Activated CD8-positive, alpha-beta T cell treated with anti-CD3 and anti-CD28 coated beads for 36 hours (primary cell): ENCODE measurements at regions not wholly inside any gene's neighbourhood (a gene's known extent, or its start where the extent isn't known, plus 50 kb on each side); places are given as distances from the start of the nearest gene placed in this dataset.

Source experiments
- ATAC-seq: fragments of 200-7000 bp; cut with Tn5 transposase; one replicate; pipeline ENCODE4 v1.10.0; 2021; ENCODE audit warnings: mild to moderate bottlenecking, moderate library complexity
- CTCF ChIA-PET: fragments of 350-600 bp; sonication (Branson Sonifier 250); formaldehyde crosslinking; loops from one replicate; lab custom pipeline; 2021; ENCODE audit warnings: antibody characterized with exemption; lab: Charles Lee
- POLR2A ChIA-PET: fragments of 350-600 bp; sonication (Branson Sonifier 250); formaldehyde crosslinking; loops from one replicate; lab custom pipeline; 2021; ENCODE audit warnings: antibody characterized with exemption; lab: Charles Lee
- DNase-seq: peaks from one replicate; pipeline ENCODE4 v3.0.0-alpha.2; 2020
- H3K27ac Mint-ChIP-seq: one replicate; pipeline ENCODE4 v1.8.0; 2021; ENCODE audit warnings: mild to moderate bottlenecking, mixed read lengths
- H3K27me3 Mint-ChIP-seq: one replicate; pipeline ENCODE4 v1.8.0; 2021; ENCODE audit warnings: mixed read lengths
- H3K36me3 Mint-ChIP-seq: one replicate; pipeline ENCODE4 v1.8.0; 2021; ENCODE audit warnings: low read depth, mixed read lengths
- H3K4me1 Mint-ChIP-seq: one replicate; pipeline ENCODE4 v1.8.0; 2021; ENCODE audit warnings: low read depth, mixed read lengths
- H3K4me3 Mint-ChIP-seq: one replicate; pipeline ENCODE4 v1.8.0; 2021; ENCODE audit warnings: mild to moderate bottlenecking, moderate library complexity, mixed read lengths
- H3K9me3 Mint-ChIP-seq: one replicate; pipeline ENCODE4 v1.8.0; 2021; ENCODE audit warnings: mixed read lengths
- intact Hi-C: fragments of 100-400 bp; cut with micrococcal nuclease; formaldehyde crosslinking; loops from one replicate; pipeline ENCODE4 v1.10.0; 2022
- TF ChIP-seq, protein P1 (sequence below): fragments of 200-600 bp; IDR thresholded peaks from one replicate; pipeline ENCODE4 v1.8.0; 2022; ENCODE audit warnings: antibody characterized with exemption, mild to moderate bottlenecking

DNA sequence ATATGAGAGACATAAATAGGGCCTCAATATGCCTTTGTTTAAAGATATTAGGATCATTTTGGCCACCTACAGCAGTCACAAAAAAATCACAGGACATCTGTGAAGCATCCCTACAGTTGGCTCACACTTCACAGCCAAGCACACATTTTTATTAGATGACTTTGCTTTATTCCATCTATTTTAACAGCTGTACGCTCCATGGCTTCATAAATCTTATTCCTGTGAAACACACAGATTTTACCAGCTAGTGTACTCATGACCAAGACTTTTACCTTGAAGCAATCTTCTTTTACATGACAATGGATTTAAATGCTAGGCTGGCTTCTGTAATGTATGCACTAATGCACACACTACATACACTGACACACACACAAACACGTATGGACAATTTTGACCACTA, 254.8 kb upstream of the PITRM1 start:
- intact Hi-C loops: no loop called here
- peaks cover 4% of the 10 kb centered on the region for H3K27me3 Mint-ChIP-seq
- H3K4me3 Mint-ChIP-seq: no peak overlapping the region
- peaks cover 2% of the 10 kb centered on the region for H3K36me3 Mint-ChIP-seq
- TF ChIP-seq, protein P1, sequence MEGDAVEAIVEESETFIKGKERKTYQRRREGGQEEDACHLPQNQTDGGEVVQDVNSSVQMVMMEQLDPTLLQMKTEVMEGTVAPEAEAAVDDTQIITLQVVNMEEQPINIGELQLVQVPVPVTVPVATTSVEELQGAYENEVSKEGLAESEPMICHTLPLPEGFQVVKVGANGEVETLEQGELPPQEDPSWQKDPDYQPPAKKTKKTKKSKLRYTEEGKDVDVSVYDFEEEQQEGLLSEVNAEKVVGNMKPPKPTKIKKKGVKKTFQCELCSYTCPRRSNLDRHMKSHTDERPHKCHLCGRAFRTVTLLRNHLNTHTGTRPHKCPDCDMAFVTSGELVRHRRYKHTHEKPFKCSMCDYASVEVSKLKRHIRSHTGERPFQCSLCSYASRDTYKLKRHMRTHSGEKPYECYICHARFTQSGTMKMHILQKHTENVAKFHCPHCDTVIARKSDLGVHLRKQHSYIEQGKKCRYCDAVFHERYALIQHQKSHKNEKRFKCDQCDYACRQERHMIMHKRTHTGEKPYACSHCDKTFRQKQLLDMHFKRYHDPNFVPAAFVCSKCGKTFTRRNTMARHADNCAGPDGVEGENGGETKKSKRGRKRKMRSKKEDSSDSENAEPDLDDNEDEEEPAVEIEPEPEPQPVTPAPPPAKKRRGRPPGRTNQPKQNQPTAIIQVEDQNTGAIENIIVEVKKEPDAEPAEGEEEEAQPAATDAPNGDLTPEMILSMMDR: no peak
- peaks cover 11% of the 10 kb centered on the region for H3K4me1 Mint-ChIP-seq
- peaks cover 12% of the 10 kb centered on the region for H3K9me3 Mint-ChIP-seq
- no peak overlapping the region for H3K27ac Mint-ChIP-seq
- ChIA-PET CTCF (no interaction called here), POLR2A (no interaction called here)
- ATAC-seq (no peak), DNase-seq (no peak)

DNA sequence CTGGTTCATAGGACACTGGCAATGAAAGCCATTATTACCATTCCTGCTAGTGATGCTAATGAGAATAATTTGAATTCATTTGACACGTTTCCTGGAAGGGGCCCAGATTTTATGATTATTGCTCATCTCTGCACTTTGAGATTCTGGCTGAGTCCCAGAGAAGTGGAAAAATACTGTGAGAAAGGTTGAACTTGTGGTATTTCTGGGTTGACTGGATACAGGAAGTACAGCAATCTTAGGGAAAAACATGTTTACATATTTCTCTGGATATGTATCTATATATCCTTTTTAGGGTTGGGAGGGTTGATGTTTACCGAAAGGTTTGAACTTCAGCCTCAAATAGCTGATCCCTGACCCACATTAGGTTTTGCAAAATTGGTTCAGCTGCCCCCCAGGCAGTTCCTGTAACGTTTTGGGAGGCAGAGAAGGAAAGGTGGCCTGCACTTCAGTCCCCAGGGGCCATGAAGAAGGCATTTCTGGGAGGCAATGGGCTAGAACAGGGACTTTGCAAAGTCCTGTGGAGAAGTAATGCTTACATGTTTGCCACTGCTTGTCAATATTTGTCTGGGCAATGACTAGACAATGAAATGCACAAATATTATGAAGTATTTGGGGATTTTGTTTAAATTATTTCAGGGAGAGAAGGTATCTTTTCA, 253.7 kb upstream of the PITRM1 start:
- ChIA-PET CTCF (no interaction called here), POLR2A (no interaction called here)
- Mint-ChIP-seq H3K4me1 (peaks cover 21% of the 10 kb centered on the region), H3K27me3 (peaks cover 4% of the 10 kb centered on the region), H3K4me3 (no peak overlapping the region), H3K9me3 (peaks cover 12% of the 10 kb centered on the region), H3K36me3 (peaks cover 2% of the 10 kb centered on the region), H3K27ac (no peak overlapping the region)
- intact Hi-C loops: no loop called here
- ATAC-seq (no peak), DNase-seq (no peak)
- TF ChIP-seq, protein P1: no peak

DNA sequence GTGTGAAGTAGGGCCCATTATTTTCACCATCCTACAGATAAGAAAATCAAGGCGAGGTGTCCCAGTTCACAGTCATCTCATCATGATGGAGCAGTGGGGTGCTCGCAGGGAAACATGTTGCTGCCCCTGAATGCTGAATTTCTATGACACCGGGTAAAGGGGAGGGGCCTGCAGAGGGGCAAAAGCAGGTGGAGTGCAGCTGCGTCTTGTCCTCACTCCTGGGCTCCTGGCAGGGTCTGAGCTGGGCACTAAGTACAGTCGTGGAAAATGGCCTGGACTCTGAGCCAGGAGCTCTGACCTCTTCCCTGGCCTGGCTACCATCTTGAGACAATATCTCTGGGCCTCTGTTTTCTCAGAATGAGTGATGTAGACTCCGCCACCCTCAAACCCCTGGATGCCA, 253.1 kb upstream of the PITRM1 start:
- intact Hi-C loops: no loop called here
- H3K4me1 Mint-ChIP-seq: peaks cover 23% of the 10 kb centered on the region
- no peak overlapping the region for H3K27ac Mint-ChIP-seq
- H3K4me3 Mint-ChIP-seq: no peak overlapping the region
- ChIA-PET CTCF (no interaction called here), POLR2A (no interaction called here)
- peaks cover 7% of the 10 kb centered on the region for H3K9me3 Mint-ChIP-seq
- DNase-seq (no peak), ATAC-seq (no peak)
- H3K27me3 Mint-ChIP-seq: peaks cover 6% of the 10 kb centered on the region
- peaks cover 2% of the 10 kb centered on the region for H3K36me3 Mint-ChIP-seq
- TF ChIP-seq, protein P1: no peak

DNA sequence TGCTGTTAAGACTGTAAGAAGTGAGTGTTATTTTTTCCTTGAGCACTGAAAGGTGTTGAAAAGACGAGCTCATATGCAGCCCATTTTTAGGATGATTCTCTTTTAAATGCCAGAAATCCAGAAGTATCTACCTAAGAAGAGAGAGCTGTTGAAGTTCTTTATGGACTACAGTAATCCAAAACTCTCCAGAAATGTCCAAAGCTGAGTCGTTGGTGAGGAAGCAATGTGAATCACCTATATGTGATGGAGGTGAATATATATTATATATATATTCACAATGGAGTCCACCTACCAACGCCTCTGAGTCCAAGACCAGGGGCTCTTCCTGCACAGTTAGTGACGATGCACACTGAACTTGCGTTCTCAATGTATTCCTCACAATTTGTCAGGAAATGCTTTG, 252.7 kb upstream of the PITRM1 start:
- H3K4me3 Mint-ChIP-seq: no peak overlapping the region
- POLR2A ChIA-PET: no interaction called here
- H3K4me1 Mint-ChIP-seq: peaks cover 28% of the 10 kb centered on the region
- DNase-seq: no peak
- peaks cover 11% of the 10 kb centered on the region for H3K27me3 Mint-ChIP-seq
- H3K9me3 Mint-ChIP-seq: peaks cover 3% of the 10 kb centered on the region
- CTCF ChIA-PET: no interaction called here
- no peak overlapping the region for H3K27ac Mint-ChIP-seq
- intact Hi-C loops: no loop called here
- TF ChIP-seq, protein P1: no peak
- ATAC-seq: no peak
- peaks cover 2% of the 10 kb centered on the region for H3K36me3 Mint-ChIP-seq

DNA sequence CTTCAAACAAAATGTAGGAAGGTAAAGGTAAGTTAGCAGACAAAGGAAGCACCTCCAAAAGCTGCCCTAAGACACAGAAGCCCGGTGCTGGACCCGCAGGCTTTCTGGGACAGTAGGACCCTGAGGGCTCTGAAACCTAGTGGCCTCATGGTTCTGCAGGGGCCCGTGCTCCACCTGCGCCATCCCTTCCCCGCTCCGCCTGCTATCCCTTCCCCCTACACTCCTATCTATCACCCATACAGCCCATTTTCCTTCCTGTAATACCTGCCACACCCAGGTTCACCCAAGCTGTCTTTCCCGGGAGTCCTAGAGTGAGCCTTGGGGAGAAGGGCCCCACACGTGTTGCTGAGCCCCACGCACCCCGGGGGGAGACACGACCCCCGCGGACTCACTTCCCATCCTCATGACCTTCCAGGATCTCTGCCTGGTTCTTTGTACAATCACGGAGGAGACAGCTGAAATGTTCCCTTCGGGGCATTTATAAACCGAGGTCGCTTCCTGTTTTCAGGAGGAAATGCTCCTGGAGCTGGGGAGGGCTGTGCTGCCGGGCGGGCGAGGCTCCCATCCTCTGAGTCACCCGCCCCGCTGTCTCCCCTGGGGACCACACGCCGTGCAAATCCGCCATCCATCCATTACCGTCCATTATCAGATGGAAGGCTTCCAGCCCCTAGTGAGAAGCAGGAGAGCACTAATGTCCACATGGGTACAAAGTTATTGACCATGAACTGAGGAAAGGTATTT, 251.7 kb upstream of the PITRM1 start:
- intact Hi-C loops: no loop called here
- Mint-ChIP-seq H3K4me1 (peaks cover 37% of the 10 kb centered on the region), H3K4me3 (no peak overlapping the region), H3K9me3 (no peaks in the 10 kb centered on the region), H3K36me3 (no peaks in the 10 kb centered on the region), H3K27ac (no peak overlapping the region), H3K27me3 (peaks cover 11% of the 10 kb centered on the region)
- ChIA-PET CTCF (no interaction called here), POLR2A (no interaction called here)
- ATAC-seq (no peak), DNase-seq (no peak)
- TF ChIP-seq, protein P1: no peak
